GM23338 (cell line): ENCODE measurements at regions not wholly inside any gene's neighbourhood (a gene's known extent, or its start where the extent isn't known, plus 50 kb on each side); places are given as distances from the start of the nearest gene placed in this dataset.

Experiments used
- ATAC-seq: fragments of 200-7000 bp; cut with Tn5 transposase; 3 replicates; pipeline ENCODE4 v1.9.1; 2020
- DNase-seq: peaks from one replicate; pipeline ENCODE4 v3.0.0-alpha.2; 2015; ENCODE audit warnings: low spot score
- H2AFZ ChIP-seq: fragments of 200-600 bp; sonication (generic); 2 replicates; pipeline ENCODE4 v1.8.0; 2016; ENCODE audit warnings: antibody characterized with exemption, mild to moderate bottlenecking, moderate library complexity
- H3F3A ChIP-seq: fragments of 200-600 bp; sonication (generic); replicated peaks from 2 replicates; pipeline ENCODE4 v1.8.0; 2017; ENCODE audit warnings: antibody characterized with exemption, mixed run types, low read depth
- H3K27ac ChIP-seq: fragments of 200-600 bp; sonication (generic); 2 replicates; pipeline ENCODE4 v1.6.1; 2016; ENCODE audit warnings: low read depth
- H3K27me3 ChIP-seq: fragments of 200-600 bp; sonication (generic); 2 replicates; pipeline ENCODE4 v1.8.0; 2016; ENCODE audit warnings: mild to moderate bottlenecking, mixed run types, moderate library complexity; ENCODE audit not compliant: insufficient read depth
- H3K36me3 ChIP-seq: fragments of 200-600 bp; sonication (generic); 2 replicates; pipeline ENCODE4 v1.8.0; 2016; ENCODE audit warnings: mild to moderate bottlenecking; ENCODE audit not compliant: insufficient read depth
- H3K4me1 ChIP-seq: fragments of 200-600 bp; sonication (generic); 2 replicates; pipeline ENCODE4 v1.8.0; 2016; ENCODE audit warnings: mild to moderate bottlenecking, moderate library complexity; ENCODE audit not compliant: insufficient read depth
- H3K4me2 ChIP-seq: fragments of 200-600 bp; sonication (generic); 2 replicates; pipeline ENCODE4 v1.7.1; 2017; ENCODE audit warnings: mixed run types
- H3K4me3 ChIP-seq: fragments of 200-600 bp; sonication (generic); 2 replicates; pipeline ENCODE4 v1.6.1; 2016; ENCODE audit warnings: mixed run types
- H3K79me2 ChIP-seq: fragments of 200-600 bp; sonication (generic); replicated peaks from 2 replicates; pipeline ENCODE4 v1.8.0; 2017; ENCODE audit warnings: mild to moderate bottlenecking; ENCODE audit not compliant: insufficient read depth
- H3K9me2 ChIP-seq: fragments of 200-600 bp; sonication (generic); 2 replicates; pipeline ENCODE4 v1.8.0; 2017; ENCODE audit not compliant: insufficient read depth
- H4K20me1 ChIP-seq: fragments of 200-600 bp; sonication (generic); replicated peaks from 2 replicates; pipeline ENCODE4 v1.8.0; 2017; ENCODE audit warnings: mild to moderate bottlenecking; ENCODE audit not compliant: insufficient read depth
- H3K27ac Mint-ChIP-seq: 2 replicates; pipeline ENCODE4 v1.8.0; 2020; ENCODE audit warnings: inconsistent platforms, mild to moderate bottlenecking, moderate library complexity, mixed read lengths
- H3K27me3 Mint-ChIP-seq: 3 replicates; pipeline ENCODE4 v1.8.0; 2022; ENCODE audit warnings: low read depth, mild to moderate bottlenecking, moderate library complexity, mixed read lengths, inconsistent platforms; ENCODE audit not compliant: insufficient read depth, poor library complexity
- H3K36me3 Mint-ChIP-seq: 3 replicates; pipeline ENCODE4 v1.8.0; 2021; ENCODE audit warnings: low read depth, mild to moderate bottlenecking, inconsistent platforms, moderate library complexity, mixed read lengths
- H3K4me1 Mint-ChIP-seq: 3 replicates; pipeline ENCODE4 v1.8.0; 2020; ENCODE audit warnings: mild to moderate bottlenecking, inconsistent platforms, mixed read lengths
- H3K4me3 Mint-ChIP-seq: 3 replicates; pipeline ENCODE4 v1.8.0; 2021; ENCODE audit warnings: moderate library complexity, mild to moderate bottlenecking, inconsistent platforms, mixed read lengths
- H3K9me3 Mint-ChIP-seq: 3 replicates; pipeline ENCODE4 v1.8.0; 2020; ENCODE audit warnings: moderate library complexity, mild to moderate bottlenecking, inconsistent platforms, mixed read lengths
- CREB1 ChIP-seq: fragments of 250-450 bp; sonication (Bioruptor Pico); IDR thresholded peaks from 2 replicates; pipeline ENCODE4 v1.5.0; 2020; ENCODE audit warnings: low read depth, mild to moderate bottlenecking, moderate library complexity
- CTCF ChIP-seq, 2 experiments: fragments of 200-600 bp in 1 of 2; sonication (generic) in 1 of 2; conservative IDR thresholded peaks; 2 replicates each; pipeline versions ENCODE4 v1.5.1 to v1.6.1; 2016 to 2017; ENCODE audit warnings: antibody characterized with exemption in 2 of 2, low read depth in 2 of 2, mild to moderate bottlenecking in 2 of 2, moderate library complexity in 1 of 2
- ETS1 ChIP-seq: IDR thresholded peaks from 2 replicates; pipeline ENCODE4 v1.6.1; 2016; ENCODE audit warnings: antibody characterized with exemption
- EZH2phosphoT487 ChIP-seq: fragments of 200-600 bp; sonication (generic); IDR thresholded peaks from one replicate; pipeline ENCODE4 v1.8.1; 2018; ENCODE audit warnings: antibody characterized with exemption; ENCODE audit not compliant: unreplicated experiment
- JUNB ChIP-seq: IDR thresholded peaks from one replicate; pipeline ENCODE4 v1.6.1; 2016; ENCODE audit warnings: antibody characterized with exemption; ENCODE audit not compliant: unreplicated experiment
- POLR2AphosphoS5 ChIP-seq: IDR thresholded peaks from 2 replicates; pipeline ENCODE4 v1.6.1; 2016; ENCODE audit warnings: antibody characterized with exemption, low read depth
- REST ChIP-seq: IDR thresholded peaks from one replicate; pipeline ENCODE4 v1.6.1; 2018; ENCODE audit warnings: antibody characterized with exemption; ENCODE audit not compliant: unreplicated experiment
- STAT1 ChIP-seq: IDR thresholded peaks from one replicate; pipeline ENCODE4 v1.6.1; 2016; ENCODE audit warnings: antibody characterized with exemption; ENCODE audit not compliant: unreplicated experiment
- ZNF114 ChIP-seq: fragments of 250-450 bp; sonication (Bioruptor Pico); IDR thresholded peaks from 2 replicates; pipeline ENCODE4 v1.5.0; 2020; ENCODE audit warnings: mild to moderate bottlenecking, moderate library complexity
- ZNF331 ChIP-seq: fragments of 250-450 bp; sonication (Bioruptor Pico); IDR thresholded peaks from 2 replicates; pipeline ENCODE4 v1.5.0; 2020; ENCODE audit warnings: low read depth, mild to moderate bottlenecking, moderate library complexity
- ZNF462 ChIP-seq: fragments of 250-450 bp; sonication (Bioruptor Pico); IDR thresholded peaks from 2 replicates; pipeline ENCODE4 v1.5.0; 2020; ENCODE audit warnings: mild to moderate bottlenecking, moderate library complexity

GRCh38 chr18:78579854-78580577 is 399.6 kb upstream of the SALL3 start:
- no peaks in the 10 kb centered on the region for H3K9me2 ChIP-seq
- no peak overlapping the region for H3K4me2 ChIP-seq
- H3K27me3 ChIP-seq, result no peaks in the 10 kb centered on the region
- Mint-ChIP-seq H3K9me3 (peaks cover 97% of the 10 kb centered on the region), H3K27me3 (no peaks in the 10 kb centered on the region), H3K4me1 (no peaks in the 10 kb centered on the region), H3K36me3 (peaks cover 46% of the 10 kb centered on the region), H3K4me3 (no peak overlapping the region), H3K27ac (no peak overlapping the region)
- H3K79me2 ChIP-seq, result no peaks in the 10 kb centered on the region
- no peak overlapping the region for H3K27ac ChIP-seq
- H3K4me1 ChIP-seq, result no peaks in the 10 kb centered on the region
- H4K20me1 ChIP-seq, result no peaks in the 10 kb centered on the region
- ATAC-seq (no peak), DNase-seq (no peak)
- H2AFZ ChIP-seq, result no peak overlapping the region
- TF ChIP-seq POLR2AphosphoS5 (no peak), JUNB (no peak), ZNF114 (CRISPR knock-in tag) (no peak), ETS1 (no peak), EZH2phosphoT487 (no peak), REST (no peak), CTCF (conservative IDR thresholded peaks at IDR 0.05; ENCODE audit: low read depth in 2 of 2) (no peak), STAT1 (no peak), ZNF462 (no peak), ZNF331 (no peak), CREB1 (CRISPR knock-in tag) (no peak)
- no peaks in the 10 kb centered on the region for H3K36me3 ChIP-seq
- no peaks in the 10 kb centered on the region for H3F3A ChIP-seq
- no peak overlapping the region for H3K4me3 ChIP-seq
